ENCODE measurements at regions not wholly inside any gene's neighbourhood (a gene's known extent, or its start where the extent isn't known, plus 50 kb on each side); places are given as distances from the start of the nearest gene placed in this dataset.
A peak's percentile ranks its signal among the peaks of the same experiment; 100 is the strongest.

GRCh38 chr2:128623776-128624761 is 305.4 kb upstream of the HS6ST1 start:
- H3K4me1 ChIP-seq (ENCODE audit: insufficient read depth, low read length, poor library complexity, severe bottlenecking): peaks cover 16% of the 10 kb centered on the region
- TF ChIP-seq CTCF (conservative IDR thresholded peaks at IDR 0.05; ENCODE audit: low read depth, low read length) (no peak), EZH2 (IDR thresholded peaks at IDR 0.05; ENCODE audit: borderline replicate concordance, low read depth, low read length, poor library complexity, severe bottlenecking) (no peak)
- no peaks in the 10 kb centered on the region for H3K9me3 ChIP-seq (ENCODE audit: low read depth, low read length, poor library complexity, severe bottlenecking)
- H3K27ac ChIP-seq (ENCODE audit: low read depth, low read length, poor library complexity, severe bottlenecking): peak overlapping the region; percentile 65
- H3K4me3 ChIP-seq (ENCODE audit: low read depth, low read length, poor library complexity, severe bottlenecking): no peak overlapping the region
- intact Hi-C loops (cut with micrococcal nuclease; ENCODE audit: unreplicated experiment): no loop called here
- ChIA-PET POLR2A (ENCODE audit: low non-redundant PET) (no interaction called here), CTCF (no interaction called here)
- no TSS peak for BruUV-seq (replicated peaks)
- no peaks in the 10 kb centered on the region for H3K36me3 ChIP-seq (ENCODE audit: insufficient read depth, low read length, poor library complexity, severe bottlenecking)
- DNase-seq (ENCODE audit: low spot score): peak; percentile 38
- no peaks in the 10 kb centered on the region for H3K27me3 ChIP-seq (replicated peaks; ENCODE audit: insufficient read depth, low read depth, low read length, poor library complexity)

DNA sequence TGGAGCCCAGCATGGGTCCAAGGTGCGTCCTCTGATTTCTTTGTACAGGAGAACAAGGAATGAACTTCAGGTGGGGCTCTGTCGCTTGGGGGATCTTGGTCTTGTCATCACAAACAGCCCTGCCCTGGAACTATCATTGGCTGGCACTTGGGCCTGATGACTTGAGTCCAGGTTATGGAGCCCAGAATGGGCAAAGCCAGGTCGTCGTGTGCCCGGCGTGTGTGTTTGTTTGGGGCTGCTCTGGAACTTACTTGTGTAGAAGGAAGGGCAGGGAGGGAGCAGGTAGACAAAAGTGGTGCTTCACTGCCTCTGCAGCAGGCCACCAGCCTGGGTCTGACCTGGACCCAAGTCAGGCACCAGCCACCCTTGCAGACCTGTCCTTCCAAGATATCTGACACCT is 306.3 kb upstream of the HS6ST1 start:
- DNase-seq (ENCODE audit: low spot score): no peak
- POLR2A ChIA-PET (ENCODE audit: low non-redundant PET): no interaction called here
- no peaks in the 10 kb centered on the region for H3K36me3 ChIP-seq (ENCODE audit: insufficient read depth, low read length, poor library complexity, severe bottlenecking)
- H3K4me1 ChIP-seq (ENCODE audit: insufficient read depth, low read length, poor library complexity, severe bottlenecking): peaks cover 16% of the 10 kb centered on the region
- TF ChIP-seq EZH2 (IDR thresholded peaks at IDR 0.05; ENCODE audit: borderline replicate concordance, low read depth, low read length, poor library complexity, severe bottlenecking) (no peak), CTCF (conservative IDR thresholded peaks at IDR 0.05; ENCODE audit: low read depth, low read length) (no peak)
- H3K27ac ChIP-seq (ENCODE audit: low read depth, low read length, poor library complexity, severe bottlenecking): peak overlapping the region; percentile 65
- H3K9me3 ChIP-seq (ENCODE audit: low read depth, low read length, poor library complexity, severe bottlenecking): no peaks in the 10 kb centered on the region
- no TSS peak for BruUV-seq (replicated peaks)
- H3K27me3 ChIP-seq (replicated peaks; ENCODE audit: insufficient read depth, low read depth, low read length, poor library complexity): no peaks in the 10 kb centered on the region
- CTCF ChIA-PET: no interaction called here
- H3K4me3 ChIP-seq (ENCODE audit: low read depth, low read length, poor library complexity, severe bottlenecking): no peak overlapping the region
- intact Hi-C loops (cut with micrococcal nuclease; ENCODE audit: unreplicated experiment): no loop called here

- POLR2A ChIA-PET (ENCODE audit: low non-redundant PET): no interaction called here
- no TSS peak for BruUV-seq (replicated peaks)
These were observed 306.8 kb upstream of the HS6ST1 start for GRCh38 chr2:128625421-128625820.

More at GRCh38 chr2:128625421-128625820, 306.8 kb upstream of the HS6ST1 start:
- Histone ChIP-seq H3K27ac (ENCODE audit: low read depth, low read length, poor library complexity, severe bottlenecking) (no peak overlapping the region), H3K36me3 (ENCODE audit: insufficient read depth, low read length, poor library complexity, severe bottlenecking) (no peaks in the 10 kb centered on the region), H3K9me3 (ENCODE audit: low read depth, low read length, poor library complexity, severe bottlenecking) (no peaks in the 10 kb centered on the region), H3K4me1 (ENCODE audit: insufficient read depth, low read length, poor library complexity, severe bottlenecking) (peaks cover 16% of the 10 kb centered on the region), H3K27me3 (replicated peaks; ENCODE audit: insufficient read depth, low read depth, low read length, poor library complexity) (no peaks in the 10 kb centered on the region), H3K4me3 (ENCODE audit: low read depth, low read length, poor library complexity, severe bottlenecking) (no peak overlapping the region)
- TF ChIP-seq CTCF (conservative IDR thresholded peaks at IDR 0.05; ENCODE audit: low read depth, low read length) (no peak), EZH2 (IDR thresholded peaks at IDR 0.05; ENCODE audit: borderline replicate concordance, low read depth, low read length, poor library complexity, severe bottlenecking) (no peak)
- CTCF ChIA-PET: no interaction called here
- intact Hi-C loops (cut with micrococcal nuclease; ENCODE audit: unreplicated experiment): no loop called here
- DNase-seq (ENCODE audit: low spot score): no peak

All from A673 (cell line).